NOMO-1 (cell line): ENCODE measurements at regions not wholly inside any gene's neighbourhood (a gene's known extent, or its start where the extent isn't known, plus 50 kb on each side); places are given as distances from the start of the nearest gene placed in this dataset.
"Not testable (repeated sequence)": the region's sequence is repeated elsewhere in the genome, so short reads cannot be mapped to it uniquely, and the experiment has no call there.

Experiments
- DNase-seq, 2 experiments: peaks; one replicate each; lab custom pipeline; 2025; ENCODE audit not compliant: unreplicated experiment in 2 of 2; lab: John Stamatoyannopoulos, UW

- not testable (repeated sequence) for DNase-seq
These were observed 323.1 kb upstream of the PLGLB2 start for GRCh38 chr2:87424763-87425154.

- not testable (repeated sequence) for DNase-seq
These were observed 322.7 kb upstream of the PLGLB2 start for GRCh38 chr2:87425191-87425590.

GRCh38 chr2:87425717-87426116 is 322.2 kb upstream of the PLGLB2 start:
- DNase-seq: not testable (repeated sequence)

- not testable (repeated sequence) for DNase-seq
These were observed 319.3 kb upstream of the PLGLB2 start for GRCh38 chr2:87428452-87429130.

GRCh38 chr2:87429206-87429930 is 318.5 kb upstream of the PLGLB2 start:
- not testable (repeated sequence) for DNase-seq

- not testable (repeated sequence) for DNase-seq
These were observed 318.0 kb upstream of the PLGLB2 start for GRCh38 chr2:87429931-87430275.

- DNase-seq: not testable (repeated sequence)
These were observed 316.8 kb upstream of the PLGLB2 start for GRCh38 chr2:87431051-87431450.

- DNase-seq: not testable (repeated sequence)
These were observed 315.0 kb upstream of the PLGLB2 start for GRCh38 chr2:87432711-87433453.

- not testable (repeated sequence) for DNase-seq
These were observed 311.9 kb upstream of the PLGLB2 start for GRCh38 chr2:87436007-87436406.

GRCh38 chr2:87437701-87438260 is 310.1 kb upstream of the PLGLB2 start:
- DNase-seq: not testable (repeated sequence)

GRCh38 chr2:87438780-87439454 is 309.0 kb upstream of the PLGLB2 start:
- not testable (repeated sequence) for DNase-seq

- not testable (repeated sequence) for DNase-seq
These were observed 308.2 kb upstream of the PLGLB2 start for GRCh38 chr2:87439617-87440204.

- DNase-seq: not testable (repeated sequence)
These were observed 307.2 kb upstream of the PLGLB2 start for GRCh38 chr2:87440650-87441049.

GRCh38 chr2:87441375-87441774 is 306.5 kb upstream of the PLGLB2 start:
- DNase-seq: not testable (repeated sequence)

- not testable (repeated sequence) for DNase-seq
These were observed 304.8 kb upstream of the PLGLB2 start for GRCh38 chr2:87442983-87443577.

- not testable (repeated sequence) for DNase-seq
These were observed 302.9 kb upstream of the PLGLB2 start for GRCh38 chr2:87444951-87445350.

- not testable (repeated sequence) for DNase-seq
These were observed 302.1 kb upstream of the PLGLB2 start for GRCh38 chr2:87445613-87446312.

GRCh38 chr2:87446313-87446696 is 301.6 kb upstream of the PLGLB2 start:
- DNase-seq: not testable (repeated sequence)

- not testable (repeated sequence) for DNase-seq
These were observed 298.4 kb upstream of the PLGLB2 start for GRCh38 chr2:87449462-87449980.
